Putamen (tissue), 1 donor: ENCODE measurements at regions not wholly inside any gene's neighbourhood (a gene's known extent, or its start where the extent isn't known, plus 50 kb on each side); places are given as distances from the start of the nearest gene placed in this dataset.
"Not testable (repeated sequence)": the region's sequence is repeated elsewhere in the genome, so short reads cannot be mapped to it uniquely, and the experiment has no call there.

Experiments
- DNase-seq: peaks from one replicate; pipeline ENCODE4 v3.0.0-alpha.2; 2016; ENCODE audit warnings: low spot score

GRCh38 chr1:219726480-219727272 is 113.8 kb upstream of the ZC3H11B start:
- no peak for DNase-seq

DNA sequence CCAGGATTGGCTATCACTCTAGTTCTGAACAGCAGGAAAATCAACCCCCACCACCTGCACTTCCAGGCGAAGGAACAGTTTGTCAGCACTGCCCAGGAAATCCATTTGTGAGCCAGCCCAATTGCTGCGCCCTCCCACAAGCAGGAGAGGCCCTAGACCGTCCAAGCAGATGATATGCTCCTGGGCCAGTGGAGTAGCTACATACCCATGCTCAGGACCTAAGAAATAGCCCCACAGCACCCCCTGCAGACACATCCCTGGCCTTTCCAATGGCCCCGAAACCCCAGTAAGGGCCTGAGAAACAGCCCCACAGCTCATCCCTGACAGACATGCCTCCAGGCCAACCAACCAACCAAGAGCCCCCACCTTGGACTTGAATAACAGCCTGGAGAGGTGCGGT is 111.5 kb upstream of the ZC3H11B start:
- no peak for DNase-seq

- DNase-seq, result no peak
Measured at GRCh38 chr1:219717536-219717935, 104.6 kb upstream of the ZC3H11B start.

DNA sequence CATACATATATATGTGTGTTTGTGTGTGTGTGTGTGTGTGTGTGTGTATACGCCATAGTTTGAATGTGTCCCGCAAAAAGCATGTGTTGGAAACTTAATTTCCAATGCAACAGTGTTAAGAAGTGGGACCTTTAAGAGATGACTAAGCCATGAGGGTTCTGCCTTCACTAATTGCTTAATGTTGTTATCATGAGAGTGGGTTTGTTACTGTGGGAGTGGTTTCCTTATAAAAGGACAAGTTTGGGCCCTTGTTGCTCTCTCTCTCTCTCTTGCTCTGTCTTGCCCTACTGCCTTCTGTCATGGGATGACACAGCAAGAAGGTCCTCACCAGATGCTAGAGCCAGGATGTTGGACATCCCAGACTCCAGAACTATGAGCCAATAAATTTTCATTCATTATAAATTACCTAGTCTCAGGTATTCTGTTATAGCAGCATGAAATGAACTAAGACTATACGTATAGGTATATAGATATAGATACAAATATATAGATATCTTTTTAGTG is 103.8 kb upstream of the ZC3H11B start:
- no peak for DNase-seq

- DNase-seq, result peak; percentile 7
Measured at GRCh38 chr1:219713981-219714381, 101.1 kb upstream of the ZC3H11B start.

DNA sequence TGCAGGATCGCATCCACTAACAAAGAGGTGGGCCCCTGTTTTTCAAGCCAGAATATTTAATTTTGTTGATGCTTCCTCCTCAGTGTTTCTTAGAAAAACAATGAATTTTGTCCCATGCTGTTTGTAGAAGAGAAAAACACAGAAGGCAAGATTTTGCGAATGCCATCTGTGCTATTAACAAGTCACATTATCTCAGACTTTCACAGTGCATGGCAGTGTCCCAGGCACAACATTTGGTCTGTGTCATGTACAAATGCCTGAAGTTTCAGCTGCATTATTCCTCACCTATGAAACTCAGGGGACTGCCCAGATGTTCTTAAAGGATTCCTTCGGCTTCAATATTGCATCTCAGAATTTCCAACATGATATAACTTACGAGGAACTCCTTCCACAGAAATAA is 99.6 kb upstream of the ZC3H11B start:
- DNase-seq, result no peak

- DNase-seq, result no peak
Measured at GRCh38 chr1:219710529-219711194, 97.8 kb upstream of the ZC3H11B start.

- DNase-seq, result no peak
Measured at GRCh38 chr1:219708919-219709543, 96.1 kb upstream of the ZC3H11B start.

DNA sequence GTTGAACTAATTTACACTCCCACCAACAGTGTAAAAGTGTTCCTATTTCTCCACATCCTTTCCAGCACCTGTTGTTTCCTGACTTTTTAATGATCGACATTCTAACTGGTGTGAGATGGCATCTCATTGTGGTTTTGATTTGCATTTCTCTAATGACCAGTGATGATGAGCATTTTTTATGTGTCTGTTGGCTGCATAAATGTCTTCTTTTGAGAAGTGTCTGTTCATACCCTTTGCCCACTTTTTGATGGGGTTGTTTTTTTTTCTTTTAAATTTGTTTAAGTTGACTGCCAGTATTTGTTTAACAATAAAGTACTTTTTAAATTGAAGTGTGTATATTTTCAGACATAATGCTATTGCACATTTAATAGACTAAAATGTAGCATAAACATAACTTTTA is 95.0 kb upstream of the ZC3H11B start:
- DNase-seq, result not testable (repeated sequence)

DNA sequence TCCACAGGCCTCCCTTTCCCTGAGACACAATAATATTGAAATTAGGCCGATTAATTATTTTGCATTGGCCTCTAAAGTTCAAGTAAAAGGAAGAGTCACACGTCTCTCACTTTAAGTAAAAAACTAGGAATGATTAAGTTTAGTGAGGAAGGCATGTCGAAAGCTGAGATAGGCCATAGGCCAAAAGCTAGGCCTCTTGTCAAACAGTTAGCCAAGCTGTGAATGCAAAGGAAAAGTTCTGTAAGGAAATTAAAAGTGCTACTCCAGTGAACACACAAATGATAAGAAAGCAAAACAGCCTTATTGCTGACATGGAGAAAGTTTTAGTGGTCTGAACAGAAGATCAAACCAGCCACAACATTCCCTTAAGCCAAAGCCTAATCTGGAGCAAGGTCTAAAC is 91.4 kb upstream of the ZC3H11B start:
- not testable (repeated sequence) for DNase-seq

GRCh38 chr1:219703368-219703639 is 90.4 kb upstream of the ZC3H11B start:
- DNase-seq, result no peak

DNA sequence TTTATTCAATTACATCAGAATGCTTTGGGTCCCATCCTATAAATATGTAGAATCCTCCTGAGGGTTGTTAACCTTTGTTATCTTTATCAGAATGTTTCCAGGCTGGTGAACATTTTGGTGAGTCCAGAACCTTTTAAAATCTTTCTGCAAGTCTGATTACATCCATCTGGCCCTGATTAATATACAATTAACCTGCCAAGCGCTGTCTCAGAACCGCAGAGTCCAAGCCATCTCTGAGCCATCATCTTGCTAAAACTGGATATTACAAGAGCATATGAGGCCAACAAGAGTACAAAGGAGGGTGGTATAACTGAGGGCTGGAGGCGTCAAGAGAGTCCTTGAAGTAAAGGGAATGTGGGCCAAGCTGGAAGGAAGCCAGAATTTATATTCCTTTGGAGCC is 88.6 kb upstream of the ZC3H11B start:
- DNase-seq, result no peak

- DNase-seq, result no peak
Measured at GRCh38 chr1:219699870-219700269, 87.0 kb upstream of the ZC3H11B start.

- no peak for DNase-seq
Measured at GRCh38 chr1:219697682-219698081, 84.8 kb upstream of the ZC3H11B start.

DNA sequence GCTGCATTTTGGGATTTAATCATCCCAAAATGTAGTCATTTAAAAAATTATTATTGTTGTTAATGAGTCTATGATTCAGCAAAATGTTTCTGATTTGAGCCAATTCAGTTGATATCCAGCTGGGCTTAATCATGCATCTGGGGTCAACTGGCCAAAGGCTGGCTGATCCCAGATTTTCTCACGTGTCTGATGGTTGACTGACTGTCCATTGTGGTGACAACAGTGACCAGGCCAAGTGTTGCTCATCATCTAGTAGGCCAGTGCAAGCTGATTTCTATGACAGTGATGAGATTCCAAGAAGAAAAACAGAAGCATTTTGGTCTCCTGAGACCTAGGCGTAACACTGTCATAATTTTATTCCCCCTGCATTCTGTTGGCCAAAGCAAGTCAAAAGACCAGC is 80.1 kb upstream of the ZC3H11B start:
- no peak for DNase-seq

DNA sequence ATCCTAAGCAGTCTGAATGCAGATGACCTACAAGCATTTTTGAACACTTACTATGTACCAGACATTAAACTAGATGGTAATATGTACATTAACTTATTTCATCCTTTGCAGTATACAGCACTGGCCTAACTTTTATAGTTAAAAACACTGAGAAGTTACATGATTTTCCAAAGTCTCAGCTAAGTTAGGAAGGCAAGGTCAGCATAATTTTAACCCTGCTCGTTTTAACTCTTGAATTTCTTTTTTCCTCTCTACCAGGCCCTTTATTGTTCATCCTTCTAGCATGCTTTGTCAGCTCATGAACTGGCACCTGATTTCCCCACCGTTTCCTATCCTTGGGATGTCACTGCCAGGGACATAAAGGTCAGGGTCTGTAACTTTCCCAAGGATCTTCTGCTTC is 76.9 kb upstream of the ZC3H11B start:
- no peak for DNase-seq

GRCh38 chr1:219687779-219688178 is 74.9 kb upstream of the ZC3H11B start:
- DNase-seq, result no peak

- DNase-seq, result no peak
Measured at GRCh38 chr1:219686171-219686570, 73.3 kb upstream of the ZC3H11B start.

GRCh38 chr1:219682788-219683187 is 69.9 kb upstream of the ZC3H11B start:
- no peak for DNase-seq

DNA sequence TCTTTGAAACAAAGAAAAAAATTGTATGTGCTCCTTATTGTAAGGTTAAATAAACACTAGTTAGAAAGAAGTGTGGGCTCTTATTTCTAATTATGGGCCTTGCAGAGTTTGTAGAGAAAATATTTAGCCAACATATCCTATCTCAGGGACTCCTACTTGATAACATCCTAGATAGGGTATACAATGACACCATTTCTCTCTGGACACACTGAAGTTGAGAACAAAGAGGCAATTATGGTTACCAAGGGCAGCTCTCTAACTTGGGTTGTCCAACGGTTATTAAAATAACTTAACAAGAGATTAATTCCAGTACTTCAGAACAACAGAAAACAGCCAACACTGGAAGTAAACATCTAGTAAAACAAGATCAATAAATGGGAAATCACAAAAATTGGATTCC is 69.0 kb upstream of the ZC3H11B start:
- DNase-seq, result no peak

GRCh38 chr1:219676012-219676765 is 63.3 kb upstream of the ZC3H11B start:
- no peak for DNase-seq

GRCh38 chr1:219670426-219671149 is 57.7 kb upstream of the ZC3H11B start:
- DNase-seq, result no peak
